Testis (tissue), 2 donors: ENCODE measurements at regions not wholly inside any gene's neighbourhood (a gene's known extent, or its start where the extent isn't known, plus 50 kb on each side); places are given as distances from the start of the nearest gene placed in this dataset.
"Not testable (repeated sequence)": the region's sequence is repeated elsewhere in the genome, so short reads cannot be mapped to it uniquely, and the experiment has no call there.

Source experiments
- CTCF ChIP-seq, 3 experiments: fragments of 450-650 bp in 2 of 3; fragments of 200-600 bp in 1 of 3; sonication (generic) in 1 of 3; IDR thresholded peaks; one replicate each; pipeline ENCODE4 v1.5.1; 2016 to 2019; ENCODE audit warnings: antibody characterized with exemption in 3 of 3, mild to moderate bottlenecking in 2 of 3, moderate library complexity in 1 of 3
- POLR2A ChIP-seq: fragments of 450-650 bp; IDR thresholded peaks from one replicate; pipeline ENCODE4 v1.6.1; 2017; ENCODE audit warnings: antibody characterized with exemption, mild to moderate bottlenecking, moderate library complexity

- TF ChIP-seq CTCF (IDR thresholded peaks at IDR 0.05); POLR2A: not testable (repeated sequence)
Observed at GRCh38 chr6:57901445-57901844, 584.0 kb downstream of the PRIM2 start.
